HG02885 (cell line): ENCODE measurements at regions not wholly inside any gene's neighbourhood (a gene's known extent, or its start where the extent isn't known, plus 50 kb on each side); places are given as distances from the start of the nearest gene placed in this dataset.
"Not testable (repeated sequence)": the region's sequence is repeated elsewhere in the genome, so short reads cannot be mapped to it uniquely, and the experiment has no call there.

ENCODE experiments used
- ATAC-seq: cut with Tn5 transposase; IDR thresholded peaks from one replicate; pipeline ENCODE4 v1.9.1; 2021; ENCODE audit warnings: mild to moderate bottlenecking; ENCODE audit not compliant: unreplicated experiment, poor library complexity

DNA sequence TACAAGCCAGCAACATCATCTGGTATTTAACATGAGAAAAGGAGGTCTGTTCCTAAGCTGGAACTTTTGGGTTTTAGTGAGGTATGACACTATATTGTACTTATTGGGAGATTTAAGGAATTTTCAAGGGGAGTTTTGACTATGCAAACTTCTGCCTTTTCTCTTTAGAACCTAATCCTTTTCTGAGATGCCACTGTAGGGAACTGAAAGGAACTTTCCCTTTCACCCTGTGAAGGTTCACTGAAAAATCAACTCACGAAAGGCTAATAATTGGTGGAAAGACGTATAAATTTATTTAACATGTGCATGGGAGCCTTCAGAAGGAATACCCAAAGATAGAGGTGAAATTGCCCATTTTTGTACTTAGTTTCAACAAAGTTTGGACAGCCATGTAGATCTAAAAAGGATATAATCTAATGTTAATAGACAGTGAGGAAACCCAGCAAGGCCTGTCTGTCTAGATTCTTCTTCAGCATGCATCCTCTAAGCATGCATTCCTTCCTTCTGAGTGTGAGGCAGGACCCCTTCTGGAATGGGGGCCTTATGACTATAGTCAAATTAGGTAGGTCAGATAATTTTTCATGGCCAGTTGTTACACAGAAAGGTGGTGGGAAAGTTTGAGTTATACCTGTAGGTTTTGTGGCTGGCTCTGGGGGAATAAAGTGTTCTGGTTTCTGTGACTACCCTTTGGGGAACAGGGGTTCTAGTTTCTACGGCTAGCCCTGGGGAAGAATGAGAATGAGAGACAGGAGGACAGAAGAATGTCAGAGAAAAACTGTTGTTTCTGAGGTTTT, 200.3 kb downstream of the C9orf152 start:
- ATAC-seq: peak; percentile 64

DNA sequence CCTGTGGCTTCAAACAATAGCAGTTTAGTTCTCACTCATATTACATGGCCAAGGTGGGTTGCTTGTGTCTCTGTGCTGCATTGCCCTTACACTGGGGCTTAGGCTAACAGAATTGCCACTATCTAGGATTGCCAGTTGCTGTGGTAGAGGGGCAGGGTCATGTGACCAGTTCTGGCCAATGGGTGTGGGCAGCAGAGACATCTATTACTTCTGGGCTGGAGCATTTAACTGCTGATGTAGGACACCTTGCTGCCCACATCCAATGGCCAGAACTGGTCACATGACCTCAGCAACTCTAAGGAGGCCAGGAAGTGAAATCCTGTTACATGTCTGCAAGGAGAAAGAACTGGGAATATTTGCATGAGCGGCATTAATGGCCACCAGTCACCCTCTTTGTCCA, 199.3 kb downstream of the C9orf152 start:
- ATAC-seq: no peak

DNA sequence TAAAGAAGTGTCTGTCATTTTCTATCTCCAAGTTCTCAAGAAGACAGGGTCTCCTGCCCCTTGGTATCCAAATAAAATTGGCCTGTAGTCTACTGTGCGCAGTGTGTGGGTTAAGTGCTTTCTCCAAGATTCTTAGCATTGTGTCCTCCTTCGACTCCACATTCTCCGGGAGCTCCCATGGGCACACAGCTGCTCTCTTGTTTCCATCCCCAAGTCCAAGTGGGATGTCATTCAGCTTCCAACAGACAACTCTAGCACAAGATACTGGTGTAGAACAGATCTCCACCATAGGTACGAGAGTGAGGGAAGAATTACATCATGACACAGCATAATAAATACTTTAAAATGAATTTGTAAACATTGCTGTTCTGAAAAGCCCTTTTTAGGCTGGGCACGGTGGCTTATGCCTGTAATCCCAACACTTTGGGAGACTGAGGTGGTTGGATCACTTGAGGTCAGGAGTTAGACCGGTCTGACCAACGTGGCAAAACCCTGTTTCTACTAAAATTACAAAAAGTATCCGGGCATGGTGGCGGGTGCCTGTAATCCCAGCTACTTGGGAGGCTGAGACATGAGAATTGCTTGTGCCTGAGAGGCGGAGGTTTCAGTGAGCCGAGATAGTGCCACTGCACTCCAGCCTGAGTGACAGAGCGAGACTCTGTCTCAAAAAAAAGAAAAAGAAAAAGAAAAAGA, 196.2 kb downstream of the C9orf152 start:
- no peak for ATAC-seq

DNA sequence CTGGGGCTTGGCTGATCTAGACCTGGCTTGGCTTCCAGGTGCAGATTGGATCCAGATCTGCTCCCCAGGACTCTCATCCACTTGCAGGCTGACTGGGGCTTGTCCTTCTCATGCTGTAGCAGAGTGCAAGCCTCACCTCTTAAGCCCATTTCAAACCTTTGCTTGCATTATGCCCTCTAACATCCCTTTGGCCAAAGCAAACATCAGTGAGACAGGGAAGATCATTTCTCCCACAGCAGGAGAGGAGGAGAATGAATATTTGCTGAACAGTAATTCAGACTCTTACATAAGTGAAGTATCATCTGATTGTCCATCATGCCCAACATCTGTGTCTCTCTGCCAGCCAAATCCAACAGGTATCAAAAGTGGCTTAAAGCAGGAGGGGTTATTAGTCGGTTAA, 194.9 kb downstream of the C9orf152 start:
- ATAC-seq: no peak

DNA sequence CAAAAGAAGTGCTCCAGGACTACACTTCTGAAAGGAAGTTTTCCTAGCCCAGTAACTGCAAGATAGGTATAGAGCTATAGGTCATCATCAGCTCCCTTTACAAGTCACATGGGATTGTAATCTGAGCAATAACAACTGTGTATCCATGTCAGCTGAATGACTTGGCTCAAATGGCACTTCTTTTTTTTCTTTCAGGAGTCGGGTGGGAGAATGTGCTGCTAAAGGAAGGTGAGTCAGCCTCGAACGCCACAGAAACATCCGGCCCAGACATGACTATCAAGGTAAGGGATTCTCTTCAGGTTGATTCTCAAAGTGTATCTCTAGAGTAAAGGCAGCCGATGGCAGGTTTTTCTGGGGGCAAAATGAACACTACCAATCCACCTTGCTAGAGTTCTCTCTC, 192.2 kb downstream of the C9orf152 start:
- no peak for ATAC-seq

DNA sequence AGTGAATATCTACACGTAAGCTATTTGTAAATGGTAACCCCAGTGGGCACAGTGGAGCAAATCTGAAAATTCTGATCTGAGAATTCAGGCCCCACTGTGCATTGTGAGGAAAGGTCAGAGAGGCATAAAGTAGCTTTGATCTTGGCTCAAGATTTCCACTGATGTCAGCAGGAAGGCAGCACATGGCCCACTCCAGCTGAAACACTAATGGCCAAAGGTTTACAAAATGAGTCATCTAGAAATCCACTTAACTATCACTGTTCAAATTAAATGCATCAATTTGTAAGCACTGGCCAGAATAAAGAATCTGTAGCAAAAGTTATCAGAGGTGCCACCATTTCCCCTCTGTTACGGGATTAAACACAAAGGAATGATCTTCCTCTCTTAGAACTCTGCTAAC, 191.6 kb downstream of the C9orf152 start:
- no peak for ATAC-seq

DNA sequence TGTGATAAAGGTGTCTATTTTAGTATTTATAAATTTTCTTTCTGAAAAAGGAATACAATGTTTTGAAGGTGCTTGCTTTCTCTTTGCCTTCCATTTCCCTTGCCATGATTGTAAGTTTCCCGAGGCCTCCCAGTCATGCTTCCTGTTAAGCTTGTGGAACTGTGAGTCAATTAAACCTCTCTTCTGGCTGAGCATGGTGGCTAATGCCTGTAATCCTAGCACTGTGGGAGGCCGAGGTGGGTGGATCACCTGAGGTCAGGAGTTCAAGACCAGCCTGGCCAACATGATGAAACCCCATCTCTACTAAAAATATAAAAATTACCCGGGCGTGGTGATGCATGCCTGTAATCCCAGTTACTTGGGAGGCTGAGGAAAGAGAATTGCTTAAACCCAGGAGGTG, 187.7 kb downstream of the C9orf152 start:
- ATAC-seq: not testable (repeated sequence)

DNA sequence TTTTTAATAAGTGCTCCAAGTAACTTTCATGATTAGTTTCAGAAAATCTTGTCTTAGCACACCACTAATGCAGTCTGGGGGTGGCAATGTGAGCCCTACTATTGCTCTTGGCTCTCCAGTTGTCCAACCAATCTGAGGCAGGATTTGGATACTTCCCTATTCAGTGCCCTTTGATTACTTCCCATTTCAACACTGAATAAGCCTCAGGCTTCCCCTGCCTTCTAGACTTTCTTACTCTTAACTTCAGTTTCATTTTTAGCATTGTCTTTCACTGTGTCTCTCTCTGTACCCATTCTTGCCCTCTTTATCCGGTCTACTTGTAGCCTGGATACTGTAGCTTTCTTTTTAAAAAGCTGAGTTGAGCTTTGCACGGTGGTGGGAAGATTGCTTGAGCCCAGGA, 186.1 kb downstream of the C9orf152 start:
- ATAC-seq: peak; percentile 98

DNA sequence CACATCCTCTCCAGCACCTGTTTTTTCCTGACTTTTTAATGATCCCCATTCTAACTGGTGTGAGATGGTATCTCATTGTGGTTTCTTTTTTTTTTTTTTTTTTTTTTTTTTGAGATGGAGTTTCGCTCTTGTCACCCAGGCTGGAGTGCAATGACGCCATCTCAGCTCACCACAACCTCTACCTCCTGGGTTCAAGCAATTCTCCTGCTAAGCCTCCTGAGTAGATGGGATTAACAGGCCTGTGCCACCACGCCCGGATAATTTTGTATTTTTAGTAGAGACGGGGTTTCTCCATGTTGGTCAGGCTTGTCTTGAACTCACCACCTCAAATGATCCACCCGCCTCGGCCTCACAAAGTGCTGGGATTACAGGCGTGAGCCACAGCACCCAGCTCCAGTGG, 184.7 kb downstream of the C9orf152 start:
- ATAC-seq: not testable (repeated sequence)

DNA sequence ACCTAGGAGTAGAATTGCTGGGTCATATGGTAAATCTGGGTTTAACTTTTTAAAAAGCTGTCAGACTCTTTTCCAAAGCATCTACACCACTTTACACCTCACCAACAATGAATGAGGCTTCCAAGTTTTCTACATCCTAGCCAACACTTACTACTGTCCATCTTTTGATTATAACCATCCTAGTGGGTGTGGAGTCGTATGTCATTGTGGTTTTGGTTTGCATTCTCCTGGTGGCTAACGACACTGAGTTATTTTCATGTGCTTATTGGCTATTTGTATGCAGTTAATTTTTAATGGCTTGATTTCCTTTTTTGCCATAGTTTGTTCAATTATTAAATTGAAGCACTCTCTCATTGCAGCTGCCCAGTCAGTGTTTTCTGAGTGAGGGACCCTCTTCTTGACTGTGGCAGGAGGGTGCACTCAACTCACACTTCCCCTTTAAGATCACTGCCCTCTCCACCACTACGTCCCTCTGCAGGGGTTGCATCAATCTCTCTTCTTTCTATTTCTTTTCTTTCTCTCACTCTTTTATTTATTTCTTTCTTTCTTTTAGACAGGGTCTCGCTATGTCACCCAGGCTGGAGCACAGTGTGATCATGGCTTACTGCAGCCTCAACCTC, 182.3 kb downstream of the C9orf152 start:
- ATAC-seq: no peak

DNA sequence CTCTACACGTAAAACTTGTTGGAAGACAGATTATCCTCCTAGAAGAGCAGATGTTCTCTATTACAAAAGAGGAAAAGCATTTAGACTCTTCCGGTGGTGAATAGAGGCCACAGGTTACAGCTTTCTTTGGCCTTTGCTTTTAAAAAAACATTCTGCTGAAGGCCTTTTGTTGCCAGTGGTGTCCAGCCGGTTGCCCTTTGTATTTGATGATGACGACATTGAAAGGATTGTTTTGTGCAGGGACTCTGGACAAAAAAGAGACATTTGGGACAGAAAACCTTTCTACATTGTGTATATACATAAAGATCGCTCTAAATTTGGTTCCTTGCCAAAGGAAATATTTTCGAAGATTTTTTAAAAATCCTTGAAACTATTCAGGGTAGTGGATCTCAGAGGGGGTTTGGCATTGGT, 180.3 kb downstream of the C9orf152 start:
- no peak for ATAC-seq

DNA sequence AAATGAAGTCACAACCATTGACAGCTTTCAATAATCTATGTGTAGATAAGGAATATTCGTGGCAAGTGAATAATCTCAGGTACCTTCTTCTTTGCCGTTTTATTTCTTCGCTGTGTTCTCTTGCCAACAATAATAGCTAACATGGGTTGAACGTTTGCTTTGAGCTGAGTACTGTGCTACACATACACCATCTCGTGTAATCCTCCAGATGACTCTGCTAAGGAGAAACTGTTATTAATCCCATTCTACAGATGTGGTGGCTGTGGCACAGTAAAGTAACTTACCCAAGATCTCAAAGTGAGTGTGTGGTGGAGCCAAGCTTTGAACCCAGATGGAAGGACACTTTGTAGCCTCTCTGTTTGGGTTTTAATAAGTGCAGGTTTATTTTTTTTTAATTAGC, 179.7 kb downstream of the C9orf152 start:
- no peak for ATAC-seq

DNA sequence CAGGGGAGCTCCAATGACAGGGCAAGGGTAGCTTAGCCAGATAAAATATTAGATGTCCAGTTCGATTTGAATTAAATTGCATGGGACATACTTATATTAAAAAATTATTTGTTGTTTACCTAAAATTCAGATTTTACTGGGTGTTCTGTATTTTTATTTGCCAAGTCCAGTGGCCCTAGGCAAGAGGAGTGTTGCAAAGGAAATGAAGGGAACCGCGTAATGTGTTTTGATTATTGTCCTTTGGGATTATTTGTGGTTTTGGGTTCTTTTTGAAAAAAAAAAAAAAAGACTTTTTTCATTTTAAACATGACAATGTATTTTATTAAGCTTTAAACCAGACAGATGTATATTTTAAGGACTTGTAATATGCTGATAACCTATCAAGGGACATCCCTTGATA, 179.3 kb downstream of the C9orf152 start:
- no peak for ATAC-seq

DNA sequence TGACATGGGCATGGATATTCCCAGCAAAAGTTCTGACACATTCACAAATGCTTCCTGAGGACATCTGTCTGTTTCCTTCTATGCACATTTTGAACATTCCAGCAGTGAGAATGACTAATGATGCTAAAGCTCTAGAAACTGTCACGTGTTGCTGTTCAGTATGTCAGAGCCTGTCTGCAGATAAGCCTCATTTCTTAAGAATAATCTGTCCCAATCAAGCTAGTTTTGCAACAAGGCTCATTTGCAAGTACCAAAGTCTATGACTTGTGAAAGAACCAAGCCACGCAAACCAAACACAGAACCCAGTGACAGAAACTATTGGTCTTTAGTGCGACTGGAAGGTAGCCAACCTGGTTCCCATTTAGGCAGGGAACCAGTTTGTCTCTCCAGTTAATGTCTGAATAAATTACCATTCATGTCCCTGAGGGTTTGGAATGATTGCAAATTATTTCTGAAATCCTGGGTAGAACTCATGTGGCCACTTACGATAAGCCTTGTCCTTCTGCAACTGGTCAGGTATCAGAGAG, 178.5 kb downstream of the C9orf152 start:
- ATAC-seq: no peak

DNA sequence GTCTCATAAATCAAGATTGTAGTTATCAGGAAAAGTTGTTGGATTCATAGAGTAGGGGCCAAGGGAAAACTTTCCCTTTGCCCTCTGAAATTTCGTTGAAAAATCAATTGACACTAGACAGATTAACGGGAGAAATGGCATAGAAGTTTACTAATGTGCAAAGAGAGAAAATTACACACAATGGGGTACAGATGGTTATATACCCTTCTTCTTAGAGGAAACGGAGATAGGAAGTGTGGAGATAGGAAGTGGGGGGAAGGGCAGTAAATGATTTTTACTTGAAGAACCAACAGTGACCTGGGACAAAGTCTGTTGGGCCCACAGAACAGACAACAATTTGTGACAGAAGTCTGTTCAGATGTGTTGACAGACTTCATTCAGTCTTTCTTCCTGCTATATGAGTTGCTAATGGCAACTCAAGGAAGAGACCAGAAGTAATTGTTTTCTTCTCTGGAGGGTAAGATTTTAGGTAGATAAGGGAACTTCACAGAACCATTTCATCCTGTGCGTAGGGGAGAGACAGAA, 177.9 kb downstream of the C9orf152 start:
- no peak for ATAC-seq

DNA sequence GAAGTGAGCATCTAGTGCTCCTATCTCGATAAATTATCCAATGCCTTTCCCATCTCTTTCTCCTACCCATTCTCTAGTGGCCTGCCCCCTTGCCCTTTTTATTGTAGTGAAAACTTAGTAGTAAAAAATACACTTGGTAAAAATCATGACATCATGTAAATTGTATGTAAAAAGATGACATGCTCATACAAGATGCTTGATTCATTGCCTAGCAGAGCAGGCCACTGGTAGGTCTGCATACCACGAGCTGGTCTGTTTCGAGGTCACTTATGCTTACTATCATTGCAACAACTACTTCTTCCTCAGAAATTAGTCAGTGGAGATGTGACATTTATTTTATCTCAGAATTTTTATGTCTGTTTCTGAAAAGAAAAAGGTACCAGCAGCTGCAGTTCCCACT, 177.3 kb downstream of the C9orf152 start:
- ATAC-seq: no peak

DNA sequence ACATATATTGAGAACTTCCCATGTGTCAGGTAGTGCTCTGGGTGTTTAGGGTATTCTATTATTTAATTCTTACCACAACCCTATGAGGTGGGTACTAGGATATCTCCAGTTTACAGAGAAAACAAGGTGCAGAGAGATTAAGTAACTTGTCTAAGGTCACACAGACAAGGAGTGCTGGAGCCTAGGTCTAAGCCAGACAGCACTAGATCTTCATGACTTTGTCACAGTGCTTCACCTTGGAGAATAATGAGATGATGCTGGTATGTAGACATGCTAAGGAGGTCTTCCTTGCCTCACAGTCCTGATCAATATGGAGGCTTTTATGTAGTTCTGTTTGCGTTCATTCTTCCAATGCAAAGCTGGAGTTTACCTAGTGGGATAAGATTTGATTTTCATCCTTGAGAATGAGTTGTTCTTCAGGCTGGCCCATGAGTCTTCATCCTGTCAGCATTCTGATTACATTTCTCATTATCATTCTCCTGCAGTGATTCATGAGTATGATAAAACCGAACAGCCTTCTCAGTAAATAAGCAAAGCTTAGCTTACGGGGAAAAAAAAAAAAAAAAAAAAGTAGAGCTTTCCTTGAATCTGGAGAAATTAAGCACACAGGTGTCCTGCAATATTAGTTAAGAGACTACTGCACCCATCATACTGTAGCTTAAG, 176.3 kb downstream of the C9orf152 start:
- ATAC-seq: no peak

DNA sequence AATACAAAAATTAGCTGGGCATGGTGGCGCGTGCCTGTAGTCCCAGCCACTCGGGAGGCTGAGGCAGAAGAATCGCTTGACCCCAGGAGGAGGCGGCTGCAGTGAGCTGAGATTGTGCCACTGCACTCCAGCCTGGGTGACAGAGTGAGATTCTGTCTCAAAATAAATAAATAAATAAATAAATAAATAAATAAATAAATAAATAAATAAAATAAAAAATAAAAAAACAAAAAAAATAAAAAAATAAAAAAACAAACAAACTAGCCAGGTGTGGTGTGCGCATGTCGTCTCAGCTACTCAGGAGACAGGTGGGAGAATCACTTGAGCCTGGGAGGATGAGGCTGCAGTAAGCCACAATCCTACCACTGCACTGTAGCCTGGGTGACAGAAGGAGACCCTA, 175.4 kb downstream of the C9orf152 start:
- ATAC-seq: not testable (repeated sequence)

DNA sequence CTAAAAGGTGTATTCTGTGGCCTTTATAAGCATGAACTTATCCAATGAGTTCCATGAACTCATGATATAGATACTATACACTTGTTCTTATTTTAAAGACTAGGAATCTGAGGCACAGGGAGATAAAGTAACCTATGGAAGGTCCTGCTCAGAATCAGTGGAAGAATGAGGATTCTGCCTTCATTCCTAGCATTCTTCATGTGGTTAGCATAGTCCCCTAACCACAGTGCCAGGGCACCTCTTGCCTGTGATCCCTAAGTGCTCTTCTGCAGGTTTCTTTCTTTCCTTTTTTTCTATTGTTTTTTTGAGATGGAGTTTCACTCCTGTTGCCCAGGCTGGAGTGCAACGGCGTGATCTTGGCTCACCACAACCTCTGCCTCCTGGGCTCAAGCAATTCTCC, 174.1 kb downstream of the C9orf152 start:
- no peak for ATAC-seq

DNA sequence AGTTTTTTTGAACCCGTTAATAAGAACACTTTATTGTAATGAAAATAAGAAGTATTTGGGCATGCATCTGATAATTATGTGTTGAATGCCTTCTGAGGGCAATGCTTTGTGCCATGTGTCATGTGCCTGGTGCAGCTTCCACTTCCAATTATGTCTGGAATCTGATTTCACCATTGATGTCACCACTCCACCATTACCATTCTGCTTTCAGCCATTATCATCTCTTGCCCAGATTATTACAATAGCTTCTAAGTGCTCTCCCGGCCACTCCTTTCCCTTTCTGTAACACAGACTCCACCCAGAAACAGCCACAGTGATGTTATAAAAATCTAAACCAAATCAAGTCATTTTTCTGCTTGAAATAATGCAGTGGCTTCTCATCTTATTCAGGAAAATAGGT, 171.7 kb downstream of the C9orf152 start:
- ATAC-seq: no peak
